Stimulated activated memory B cell treated with anti-CD40 and anti-IgM and Interleukin-4, amounts not matched to agents 10 μg/mL and 1 μg/mL and 100 μg/mL, for 72 hours (primary cell): ENCODE measurements at regions not wholly inside any gene's neighbourhood (a gene's known extent, or its start where the extent isn't known, plus 50 kb on each side); places are given as distances from the start of the nearest gene placed in this dataset.
A peak's percentile ranks its signal among the peaks of the same experiment; 100 is the strongest.

Experiments
- ATAC-seq: fragments of 150-1000 bp; cut with Tn5 transposase; 2 replicates; pipeline ENCODE4 v1.10.0; 2021
- H3K27ac Mint-ChIP-seq: one replicate; pipeline ENCODE4 v1.8.0; 2022; ENCODE audit warnings: mild to moderate bottlenecking, mixed read lengths
- H3K27me3 Mint-ChIP-seq: one replicate; pipeline ENCODE4 v1.8.0; 2022; ENCODE audit warnings: mixed read lengths
- H3K36me3 Mint-ChIP-seq: one replicate; pipeline ENCODE4 v1.8.0; 2022; ENCODE audit warnings: mixed read lengths
- H3K4me1 Mint-ChIP-seq: one replicate; pipeline ENCODE4 v1.8.0; 2022; ENCODE audit warnings: mixed read lengths
- H3K4me3 Mint-ChIP-seq: one replicate; pipeline ENCODE4 v1.8.0; 2022; ENCODE audit warnings: mild to moderate bottlenecking, moderate library complexity, mixed read lengths
- H3K9me3 Mint-ChIP-seq: one replicate; pipeline ENCODE4 v1.8.0; 2022; ENCODE audit warnings: mixed read lengths

- peaks cover 16% of the 10 kb centered on the region for H3K4me1 Mint-ChIP-seq
- no peak overlapping the region for H3K27ac Mint-ChIP-seq
- no peaks in the 10 kb centered on the region for H3K36me3 Mint-ChIP-seq
- no peak for ATAC-seq
- H3K27me3 Mint-ChIP-seq: peaks cover 44% of the 10 kb centered on the region
- H3K9me3 Mint-ChIP-seq: no peaks in the 10 kb centered on the region
- no peak overlapping the region for H3K4me3 Mint-ChIP-seq
These were observed 145.4 kb upstream of the IER5L start for GRCh38 chr9:129323376-129323998.

GRCh38 chr9:129322641-129323375, 144.7 kb upstream of the IER5L start:
- no peak overlapping the region for H3K27ac Mint-ChIP-seq
- H3K9me3 Mint-ChIP-seq: no peaks in the 10 kb centered on the region
- no peak for ATAC-seq
- no peak overlapping the region for H3K4me3 Mint-ChIP-seq
- H3K4me1 Mint-ChIP-seq: peaks cover 17% of the 10 kb centered on the region
- no peaks in the 10 kb centered on the region for H3K36me3 Mint-ChIP-seq
- peaks cover 50% of the 10 kb centered on the region for H3K27me3 Mint-ChIP-seq

- no peak overlapping the region for H3K27ac Mint-ChIP-seq
These were observed 144.1 kb upstream of the IER5L start for GRCh38 chr9:129322022-129322621.

GRCh38 chr9:129321286-129322021, 143.4 kb upstream of the IER5L start:
- peaks cover 64% of the 10 kb centered on the region for H3K27me3 Mint-ChIP-seq
- peak overlapping the region; percentile 74 for H3K27ac Mint-ChIP-seq
- H3K4me3 Mint-ChIP-seq: no peak overlapping the region
- H3K36me3 Mint-ChIP-seq: no peaks in the 10 kb centered on the region
- ATAC-seq: no peak
- peaks cover 21% of the 10 kb centered on the region for H3K4me1 Mint-ChIP-seq
- no peaks in the 10 kb centered on the region for H3K9me3 Mint-ChIP-seq

More at GRCh38 chr9:129322022-129322621, 144.1 kb upstream of the IER5L start:
- H3K4me1 Mint-ChIP-seq: peaks cover 21% of the 10 kb centered on the region
- H3K4me3 Mint-ChIP-seq: no peak overlapping the region
- H3K27me3 Mint-ChIP-seq: peaks cover 57% of the 10 kb centered on the region
- H3K36me3 Mint-ChIP-seq: no peaks in the 10 kb centered on the region
- H3K9me3 Mint-ChIP-seq: no peaks in the 10 kb centered on the region
- no peak for ATAC-seq

GRCh38 chr9:129320575-129321285, 142.7 kb upstream of the IER5L start:
- Mint-ChIP-seq H3K27me3 (peaks cover 71% of the 10 kb centered on the region), H3K36me3 (no peaks in the 10 kb centered on the region), H3K27ac (peak overlapping the region; percentile 74), H3K9me3 (no peaks in the 10 kb centered on the region), H3K4me3 (peak overlapping the region; percentile 67), H3K4me1 (peaks cover 21% of the 10 kb centered on the region)
- peak; percentile 78 for ATAC-seq

- Mint-ChIP-seq H3K9me3 (no peaks in the 10 kb centered on the region), H3K4me1 (peaks cover 21% of the 10 kb centered on the region), H3K27me3 (peaks cover 78% of the 10 kb centered on the region), H3K4me3 (peak overlapping the region; percentile 67), H3K36me3 (no peaks in the 10 kb centered on the region), H3K27ac (peak overlapping the region; percentile 74)
- no peak for ATAC-seq
These were observed 141.9 kb upstream of the IER5L start for GRCh38 chr9:129319938-129320481.

GRCh38 chr9:129319076-129319937, 141.2 kb upstream of the IER5L start:
- H3K27ac Mint-ChIP-seq: no peak overlapping the region
- H3K27me3 Mint-ChIP-seq: peaks cover 78% of the 10 kb centered on the region
- no peak for ATAC-seq
- H3K36me3 Mint-ChIP-seq: no peaks in the 10 kb centered on the region
- no peak overlapping the region for H3K4me3 Mint-ChIP-seq
- H3K9me3 Mint-ChIP-seq: no peaks in the 10 kb centered on the region
- peaks cover 21% of the 10 kb centered on the region for H3K4me1 Mint-ChIP-seq

- Mint-ChIP-seq H3K27me3 (peaks cover 80% of the 10 kb centered on the region), H3K9me3 (no peaks in the 10 kb centered on the region), H3K27ac (no peak overlapping the region), H3K36me3 (no peaks in the 10 kb centered on the region), H3K4me1 (peaks cover 21% of the 10 kb centered on the region), H3K4me3 (no peak overlapping the region)
- no peak for ATAC-seq
These were observed 140.3 kb upstream of the IER5L start for GRCh38 chr9:129318121-129319075.

GRCh38 chr9:129317179-129318011, 139.3 kb upstream of the IER5L start:
- Mint-ChIP-seq H3K4me1 (peaks cover 21% of the 10 kb centered on the region), H3K4me3 (no peak overlapping the region)
- ATAC-seq: no peak

GRCh38 chr9:129316281-129317030, 138.4 kb upstream of the IER5L start:
- Mint-ChIP-seq H3K4me3 (no peak overlapping the region), H3K27ac (no peak overlapping the region), H3K27me3 (peaks cover 80% of the 10 kb centered on the region), H3K9me3 (no peaks in the 10 kb centered on the region), H3K4me1 (peaks cover 21% of the 10 kb centered on the region), H3K36me3 (no peaks in the 10 kb centered on the region)
- no peak for ATAC-seq

More at GRCh38 chr9:129317179-129318011, 139.3 kb upstream of the IER5L start:
- no peaks in the 10 kb centered on the region for H3K36me3 Mint-ChIP-seq
- H3K27me3 Mint-ChIP-seq: peaks cover 80% of the 10 kb centered on the region
- H3K9me3 Mint-ChIP-seq: no peaks in the 10 kb centered on the region
- H3K27ac Mint-ChIP-seq: no peak overlapping the region

- ATAC-seq: peak; percentile 22
- peaks cover 10% of the 10 kb centered on the region for H3K9me3 Mint-ChIP-seq
- peaks cover 8% of the 10 kb centered on the region for H3K4me1 Mint-ChIP-seq
- H3K27ac Mint-ChIP-seq: no peak overlapping the region
- H3K27me3 Mint-ChIP-seq: peaks cover 74% of the 10 kb centered on the region
- no peak overlapping the region for H3K4me3 Mint-ChIP-seq
- H3K36me3 Mint-ChIP-seq: no peaks in the 10 kb centered on the region
These were observed 135.4 kb upstream of the IER5L start for GRCh38 chr9:129313331-129313955.
